OCI-LY3 (cell line): ENCODE measurements at regions not wholly inside any gene's neighbourhood (a gene's known extent, or its start where the extent isn't known, plus 50 kb on each side); places are given as distances from the start of the nearest gene placed in this dataset.

Experiments
- CTCF ChIP-seq: fragments of 200-600, 300-600 bp; sonication (generic); IDR thresholded peaks from 2 replicates; pipeline ENCODE4 v1.5.1; 2014; ENCODE audit warnings: antibody characterized with exemption, low read length, low read depth
- EZH2phosphoT487 ChIP-seq: fragments of 200-600 bp; shearing (Covaris generic); IDR thresholded peaks from 2 replicates; pipeline ENCODE4 v1.6.1; 2018; ENCODE audit warnings: antibody characterized with exemption, mixed run types, low read depth

DNA sequence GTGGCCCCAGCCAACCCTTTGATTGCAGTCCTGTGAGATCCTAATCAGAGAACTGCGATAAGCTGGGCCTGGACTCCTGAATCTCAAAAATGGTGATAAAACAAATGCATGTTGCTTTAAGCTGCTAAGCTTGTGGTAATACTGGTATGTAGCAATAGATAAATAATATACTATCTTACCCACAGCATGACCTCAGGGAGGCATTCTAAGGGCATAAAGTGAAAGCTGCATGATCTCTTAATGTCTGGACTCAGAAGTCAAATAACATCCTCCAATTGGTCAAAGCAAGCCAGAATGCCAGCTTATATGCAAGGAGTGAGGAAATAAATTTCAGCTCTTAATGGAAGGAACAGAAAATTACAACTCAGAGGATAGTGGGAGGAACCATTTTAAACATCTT lies 246.1 kb downstream of the FSIP2 start:
- TF ChIP-seq CTCF (no peak), EZH2phosphoT487 (no peak)
